Common myeloid progenitor, CD34-positive (primary cell): ENCODE measurements at regions not wholly inside any gene's neighbourhood (a gene's known extent, or its start where the extent isn't known, plus 50 kb on each side); places are given as distances from the start of the nearest gene placed in this dataset.
"Not testable (repeated sequence)": the region's sequence is repeated elsewhere in the genome, so short reads cannot be mapped to it uniquely, and the experiment has no call there.

ENCODE experiments used
- CTCF ChIA-PET: fragments of 350-600 bp; sonication (Branson Sonifier 250); formaldehyde crosslinking; loops from one replicate; lab custom pipeline; 2021; ENCODE audit warnings: antibody characterized with exemption; lab: Charles Lee
- POLR2A ChIA-PET: fragments of 350-600 bp; sonication (Branson Sonifier 250); formaldehyde crosslinking; loops from one replicate; lab custom pipeline; 2021; ENCODE audit warnings: antibody characterized with exemption; lab: Charles Lee
- DNase-seq, 3 donors: peaks; one replicate each; pipeline versions ENCODE4 v3.0.0 to v3.0.0-alpha.2; 2013
- H3K27ac ChIP-seq, 2 experiments: 1 replicate in 1 of 2; 2 replicates in 1 of 2; pipeline ENCODE4 v1.7.0; 2013; ENCODE audit warnings: inconsistent platforms in 2 of 2, low read length in 2 of 2, mild to moderate bottlenecking in 2 of 2, low read depth in 1 of 2, moderate library complexity in 1 of 2; ENCODE audit not compliant: severe bottlenecking in 2 of 2, insufficient read depth in 1 of 2, poor library complexity in 1 of 2
- H3K27me3 ChIP-seq, 5 experiments: replicated peaks in 2 of 5; 1 replicate in 3 of 5; 2 replicates in 2 of 5; pipeline versions ENCODE4 v1.6.1 to v1.7.0; 2013; ENCODE audit warnings: low read length in 4 of 5, mild to moderate bottlenecking in 2 of 5, moderate library complexity in 2 of 5, inconsistent platforms in 1 of 5; ENCODE audit not compliant: insufficient read depth in 5 of 5, control insufficient read depth in 4 of 5
- H3K36me3 ChIP-seq, 4 experiments: 1 replicate in 2 of 4; 2 replicates in 2 of 4; pipeline versions ENCODE4 v1.6.1 to v1.7.0; 2013; ENCODE audit warnings: low read length in 3 of 4, control low read depth in 1 of 4, mild to moderate bottlenecking in 1 of 4; ENCODE audit not compliant: control insufficient read depth in 4 of 4, insufficient read depth in 4 of 4
- H3K4me1 ChIP-seq, 4 experiments: 1 replicate in 3 of 4; 2 replicates in 1 of 4; pipeline versions ENCODE4 v1.6.1 to v1.7.1; 2013; ENCODE audit warnings: low read length in 3 of 4, mild to moderate bottlenecking in 3 of 4, control low read depth in 1 of 4, inconsistent platforms in 1 of 4, moderate library complexity in 1 of 4; ENCODE audit not compliant: control insufficient read depth in 4 of 4, insufficient read depth in 4 of 4; ENCODE audit errors: control extremely low read depth in 1 of 4
- H3K4me3 ChIP-seq, 7 experiments: 1 replicate in 4 of 7; 2 replicates in 3 of 7; pipeline versions ENCODE4 v1.5.1 to v1.7.0; 2013; ENCODE audit warnings: mild to moderate bottlenecking in 7 of 7, low read length in 6 of 7, moderate library complexity in 6 of 7, inconsistent platforms in 2 of 7, low read depth in 2 of 7, control low read depth in 1 of 7; ENCODE audit not compliant: insufficient read depth in 4 of 7, control insufficient read depth in 1 of 7; ENCODE audit errors: extremely low read depth in 1 of 7
- H3K9me3 ChIP-seq, 5 experiments: 1 replicate in 4 of 5; 2 replicates in 1 of 5; pipeline versions ENCODE4 v1.6.1 to v1.7.1; 2013; ENCODE audit warnings: low read length in 4 of 5, mild to moderate bottlenecking in 2 of 5, inconsistent platforms in 1 of 5, low read depth in 1 of 5, moderate library complexity in 1 of 5; ENCODE audit not compliant: control insufficient read depth in 4 of 5, insufficient read depth in 2 of 5; ENCODE audit errors: control extremely low read depth in 1 of 5
- WGBS: methylation state at CpG from one replicate; pipeline ENCODE4 v1.1.5; 2013; ENCODE audit not compliant: insufficient coverage; 5-methylcytosine and 5-hydroxymethylcytosine counted together

- Histone ChIP-seq H3K27me3 (no peaks in the 10 kb centered on the region), H3K4me3 (no peak overlapping the region), H3K9me3 (peaks cover 0 to 5% (median 0%) of the 10 kb centered on the region in 5 experiments), H3K36me3 (no peaks in the 10 kb centered on the region), H3K27ac (no peak overlapping the region), H3K4me1 (no peaks in the 10 kb centered on the region)
- CTCF ChIA-PET = no interaction called here
- no peak for DNase-seq
- 74% methylated on average over 3 of the region's 4 CpGs for WGBS
- POLR2A ChIA-PET = no interaction called here
Observed at GRCh38 chrX:47776292-47777006, 60.3 kb upstream of the ZNF81 start.

GRCh38 chrX:47772764-47773163 is 63.9 kb upstream of the ZNF81 start:
- Histone ChIP-seq H3K36me3 (no peaks in the 10 kb centered on the region), H3K27me3 (no peaks in the 10 kb centered on the region), H3K4me3 (no peak overlapping the region), H3K4me1 (no peaks in the 10 kb centered on the region), H3K9me3 (peaks cover 0 to 9% (median 0%) of the 10 kb centered on the region in 5 experiments), H3K27ac (no peak overlapping the region)
- no peak for DNase-seq
- 70% methylated on average over 1 of the region's 2 CpGs for WGBS
- POLR2A ChIA-PET = no interaction called here
- CTCF ChIA-PET = no interaction called here

GRCh38 chrX:47771473-47771872 is 65.2 kb upstream of the ZNF81 start:
- H3K27ac ChIP-seq = no peak overlapping the region
- H3K4me1 ChIP-seq = no peaks in the 10 kb centered on the region
- H3K36me3 ChIP-seq = no peaks in the 10 kb centered on the region
- no peaks in the 10 kb centered on the region for H3K27me3 ChIP-seq
- no peak overlapping the region for H3K4me3 ChIP-seq
- WGBS = no CpG with 5 or more reads among the region's 1 CpG
- CTCF ChIA-PET = no interaction called here
- DNase-seq = no peak
- peaks cover 0 to 9% (median 0%) of the 10 kb centered on the region in 5 experiments for H3K9me3 ChIP-seq
- POLR2A ChIA-PET = no interaction called here

GRCh38 chrX:47762826-47763225 is 73.9 kb upstream of the ZNF81 start:
- POLR2A ChIA-PET, H3K27ac ChIP-seq, H3K4me3 ChIP-seq, H3K4me1 ChIP-seq, H3K36me3 ChIP-seq, H3K27me3 ChIP-seq, H3K9me3 ChIP-seq, DNase-seq, CTCF ChIA-PET: not testable (repeated sequence)
- 100% methylated on average over 1 of the region's 1 CpG for WGBS

GRCh38 chrX:47752685-47753084 is 84.0 kb upstream of the ZNF81 start:
- 64% methylated on average over 5 of the region's 7 CpGs for WGBS

GRCh38 chrX:47751670-47752069 is 85.0 kb upstream of the ZNF81 start:
- POLR2A ChIA-PET = no interaction called here
- H3K4me1 ChIP-seq = peaks cover 0 to 5% (median 0%) of the 10 kb centered on the region in 4 experiments
- no peak overlapping the region for H3K4me3 ChIP-seq
- no peaks in the 10 kb centered on the region for H3K36me3 ChIP-seq
- peaks cover 0 to 7% (median 0%) of the 10 kb centered on the region in 5 experiments for H3K27me3 ChIP-seq
- peaks cover 0 to 1% (median 0%) of the 10 kb centered on the region in 5 experiments for H3K9me3 ChIP-seq
- 23% methylated on average over 4 of the region's 6 CpGs for whole genome bisulfite sequencing
- peak; percentile 33 to 46 (median 44) for DNase-seq
- CTCF ChIA-PET = no interaction called here
- H3K27ac ChIP-seq = no peak overlapping the region

More at GRCh38 chrX:47752685-47753084, 84.0 kb upstream of the ZNF81 start:
- no peaks in the 10 kb centered on the region for H3K36me3 ChIP-seq
- H3K9me3 ChIP-seq = peaks cover 0 to 1% (median 0%) of the 10 kb centered on the region in 5 experiments
- peaks cover 0 to 7% (median 0%) of the 10 kb centered on the region in 5 experiments for H3K27me3 ChIP-seq
- DNase-seq = no peak
- ChIA-PET CTCF (no interaction called here), POLR2A (no interaction called here)
- H3K4me3 ChIP-seq = no peak overlapping the region
- no peak overlapping the region for H3K27ac ChIP-seq
- peaks cover 0 to 5% (median 0%) of the 10 kb centered on the region in 4 experiments for H3K4me1 ChIP-seq

GRCh38 chrX:47749185-47749967 is 87.3 kb upstream of the ZNF81 start:
- DNase-seq = peak; percentile 26 to 75 (median 46)
- Histone ChIP-seq H3K36me3 (no peaks in the 10 kb centered on the region), H3K4me1 (peaks cover 0 to 5% (median 0%) of the 10 kb centered on the region in 4 experiments), H3K9me3 (no peaks in the 10 kb centered on the region), H3K27me3 (peaks cover 0 to 7% (median 0%) of the 10 kb centered on the region in 5 experiments), H3K4me3 (no peak overlapping the region), H3K27ac (no peak overlapping the region)
- ChIA-PET CTCF (interaction anchor here (0.8 kb wide), 1 partner anchor 106 kb away, joined by 3 read pairs; no protein-coding TSS in a partner anchor), POLR2A (no interaction called here)
- WGBS = 56% methylated on average over 5 of the region's 7 CpGs
